ENCODE measurements at regions not wholly inside any gene's neighbourhood (a gene's known extent, or its start where the extent isn't known, plus 50 kb on each side); places are given as distances from the start of the nearest gene placed in this dataset.
"Not testable (repeated sequence)": the region's sequence is repeated elsewhere in the genome, so short reads cannot be mapped to it uniquely, and the experiment has no call there.

GRCh38 chr7:153969016-153969415 lies 83.2 kb upstream of the DPP6 start:
- not testable (repeated sequence) for DNase-seq

GRCh38 chr7:153974603-153975002 lies 77.6 kb upstream of the DPP6 start:
- DNase-seq, result not testable (repeated sequence)

GRCh38 chr7:153976745-153977144 lies 75.5 kb upstream of the DPP6 start:
- not testable (repeated sequence) for DNase-seq

- not testable (repeated sequence) for DNase-seq
These were observed 69.0 kb upstream of the DPP6 start for GRCh38 chr7:153983186-153983585.

GRCh38 chr7:153989066-153989627 lies 63.1 kb upstream of the DPP6 start:
- DNase-seq, result not testable (repeated sequence)

- DNase-seq, result not testable (repeated sequence)
These were observed 62.3 kb upstream of the DPP6 start for GRCh38 chr7:153989742-153990425.

GRCh38 chr7:153991471-153991870 lies 60.7 kb upstream of the DPP6 start:
- not testable (repeated sequence) for DNase-seq

- DNase-seq, result not testable (repeated sequence)
These were observed 58.8 kb upstream of the DPP6 start for GRCh38 chr7:153993402-153993801.

GRCh38 chr7:153998896-153999295 lies 53.3 kb upstream of the DPP6 start:
- not testable (repeated sequence) for DNase-seq

All from GDM1 (cell line).